SH-SY5Y (cell line): ENCODE measurements at regions not wholly inside any gene's neighbourhood (a gene's known extent, or its start where the extent isn't known, plus 50 kb on each side); places are given as distances from the start of the nearest gene placed in this dataset.

ENCODE experiments used
- GATA2 ChIP-seq: IDR thresholded peaks from 2 replicates; pipeline ENCODE4 v1.6.1; 2011; ENCODE audit warnings: mild to moderate bottlenecking, low read depth, low read length
- GATA3 ChIP-seq: IDR thresholded peaks from 2 replicates; pipeline ENCODE4 v1.6.1; 2011; ENCODE audit warnings: low read depth, mild to moderate bottlenecking, low read length, moderate library complexity

- TF ChIP-seq GATA2, result no peak
- no peak for TF ChIP-seq GATA3
These were observed 102.3 kb upstream of the CSF3R start for GRCh38 chr1:36584874-36585453.
